Limb (tissue), 2 donors: ENCODE measurements at regions not wholly inside any gene's neighbourhood (a gene's known extent, or its start where the extent isn't known, plus 50 kb on each side); places are given as distances from the start of the nearest gene placed in this dataset.

Source experiments
- DNase-seq, 2 donors: peaks; one replicate each; pipeline ENCODE4 v3.0.0-alpha.2; 2016; ENCODE audit errors: extremely low spot score in 2 of 2

GRCh38 chr13:103405297-103405696 lies 339.1 kb upstream of the SLC10A2 start:
- DNase-seq, result no peak

- DNase-seq, result no peak
Measured at GRCh38 chr13:103403814-103404213, 337.6 kb upstream of the SLC10A2 start.

GRCh38 chr13:103403148-103403740 lies 337.0 kb upstream of the SLC10A2 start:
- DNase-seq, result no peak

GRCh38 chr13:103395139-103395538 lies 328.9 kb upstream of the SLC10A2 start:
- DNase-seq, result no peak

- DNase-seq, result no peak
Measured at GRCh38 chr13:103394618-103395017, 328.4 kb upstream of the SLC10A2 start.

GRCh38 chr13:103391936-103392335 lies 325.7 kb upstream of the SLC10A2 start:
- no peak for DNase-seq

GRCh38 chr13:103388839-103389238 lies 322.6 kb upstream of the SLC10A2 start:
- DNase-seq, result no peak

- DNase-seq, result no peak
Measured at GRCh38 chr13:103386341-103386740, 320.1 kb upstream of the SLC10A2 start.

- no peak for DNase-seq
Measured at GRCh38 chr13:103373916-103374315, 307.7 kb upstream of the SLC10A2 start.

GRCh38 chr13:103371271-103371670 lies 305.1 kb upstream of the SLC10A2 start:
- DNase-seq, result no peak

- DNase-seq, result no peak
Measured at GRCh38 chr13:103370790-103371189, 304.6 kb upstream of the SLC10A2 start.

GRCh38 chr13:103358255-103358932 lies 292.2 kb upstream of the SLC10A2 start:
- no peak for DNase-seq

- no peak for DNase-seq
Measured at GRCh38 chr13:103356226-103356864, 290.1 kb upstream of the SLC10A2 start.

- DNase-seq, result no peak
Measured at GRCh38 chr13:103354171-103354570, 288.0 kb upstream of the SLC10A2 start.

- peak; percentile 8 to 41 for DNase-seq
Measured at GRCh38 chr13:103351035-103351828, 285.0 kb upstream of the SLC10A2 start.

GRCh38 chr13:103350147-103350546 lies 283.9 kb upstream of the SLC10A2 start:
- DNase-seq, result no peak

GRCh38 chr13:103349211-103349980 lies 283.2 kb upstream of the SLC10A2 start:
- DNase-seq, result peak; percentile 38 to 43

GRCh38 chr13:103335241-103335640 lies 269.0 kb upstream of the SLC10A2 start:
- no peak for DNase-seq

- DNase-seq, result no peak
Measured at GRCh38 chr13:103331924-103332323, 265.7 kb upstream of the SLC10A2 start.

- DNase-seq, result no peak
Measured at GRCh38 chr13:103328899-103329298, 262.7 kb upstream of the SLC10A2 start.

- DNase-seq, result no peak
Measured at GRCh38 chr13:103326326-103326725, 260.1 kb upstream of the SLC10A2 start.
